ENCODE measurements at regions not wholly inside any gene's neighbourhood (a gene's known extent, or its start where the extent isn't known, plus 50 kb on each side); places are given as distances from the start of the nearest gene placed in this dataset.
"Not testable (repeated sequence)": the region's sequence is repeated elsewhere in the genome, so short reads cannot be mapped to it uniquely, and the experiment has no call there.

DNA sequence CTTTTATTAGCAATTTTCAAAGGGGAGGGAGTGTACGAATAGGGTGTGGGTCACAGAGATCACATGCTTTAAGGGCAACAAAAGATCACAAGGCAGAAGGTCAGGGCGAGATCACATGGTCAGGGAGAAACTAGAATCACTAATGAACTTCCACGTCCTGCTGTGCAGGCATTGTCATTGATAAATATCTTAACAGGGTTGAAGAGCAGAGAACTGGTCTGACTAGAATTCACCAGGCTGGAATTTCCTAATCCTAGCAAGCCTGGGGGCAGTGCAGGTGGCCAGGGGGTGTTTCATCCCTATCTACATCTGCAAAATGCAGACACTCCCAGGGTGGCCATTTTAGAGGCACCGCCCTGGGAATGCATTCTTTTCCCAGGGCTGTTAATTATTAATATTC, 101.2 kb upstream of the TMTC1 start:
- intact Hi-C loops (cut with micrococcal nuclease): not testable (repeated sequence)

DNA sequence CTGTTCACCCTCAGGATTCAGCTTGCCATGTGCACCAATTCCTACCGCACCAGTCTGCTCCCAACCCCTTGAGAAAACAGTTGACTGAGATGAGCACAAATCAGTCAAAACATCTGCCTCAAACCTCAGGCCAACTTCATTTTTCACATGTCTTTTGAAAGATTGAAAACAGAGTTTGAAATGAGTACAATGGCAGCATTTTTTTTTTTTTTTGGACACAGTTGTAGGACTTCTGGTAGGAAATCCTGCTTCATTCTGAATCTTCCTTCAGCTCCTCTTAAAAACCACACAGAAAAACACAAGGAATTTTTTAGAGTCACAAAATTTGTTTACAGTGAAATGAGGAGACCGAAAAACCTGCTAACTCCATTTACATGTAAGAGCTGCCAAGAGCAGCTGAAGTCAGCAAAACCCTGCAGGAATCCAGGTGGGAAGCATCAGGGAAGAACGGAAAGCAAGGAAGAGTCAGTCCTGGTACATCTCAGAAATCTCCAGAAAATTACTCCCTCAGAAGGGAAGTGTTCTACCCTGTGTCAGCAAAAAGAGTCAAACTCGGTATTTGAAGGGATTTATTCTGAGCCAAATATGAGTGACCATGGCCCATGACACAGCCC, 100.3 kb upstream of the TMTC1 start:
- intact Hi-C loops (cut with micrococcal nuclease): no loop called here

DNA sequence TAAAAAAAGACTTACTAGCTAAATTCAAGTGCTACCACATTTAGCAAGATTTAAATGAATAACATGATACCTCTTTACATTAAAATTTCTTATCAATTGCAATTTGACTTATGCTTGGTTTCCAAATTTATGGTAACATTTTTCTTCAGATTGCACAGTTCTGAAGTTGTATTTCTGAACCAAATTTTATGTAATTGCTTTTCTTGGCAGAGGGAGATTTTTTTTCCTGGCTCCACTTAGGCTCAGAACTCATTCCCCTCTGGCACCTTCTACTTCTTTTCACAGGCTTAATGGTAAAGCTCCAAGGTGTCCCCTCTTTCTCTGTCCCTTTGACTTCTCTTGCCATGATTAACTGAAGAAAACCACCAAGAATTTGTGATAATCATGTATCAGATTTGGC, 99.8 kb upstream of the TMTC1 start:
- intact Hi-C loops (cut with micrococcal nuclease): no loop called here

DNA sequence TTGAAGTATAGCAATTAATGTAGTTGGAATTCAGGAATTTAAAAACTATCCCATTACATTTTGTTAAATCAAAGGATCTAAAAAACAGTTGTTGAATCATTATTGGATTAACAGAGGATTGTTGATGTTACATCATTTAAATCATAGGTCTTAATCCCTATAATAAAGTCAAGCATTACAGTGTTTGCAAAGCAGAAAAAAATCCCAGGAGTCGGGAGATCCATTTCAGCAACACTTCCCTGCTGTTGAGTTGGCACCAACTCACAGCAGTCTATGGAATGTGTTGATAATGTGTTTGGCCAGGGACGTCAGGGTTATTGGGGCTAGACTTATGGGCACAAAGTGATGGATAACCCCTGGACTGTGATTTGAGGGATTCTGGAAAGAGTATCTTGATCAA, 99.1 kb upstream of the TMTC1 start:
- intact Hi-C loops (cut with micrococcal nuclease): no loop called here

DNA sequence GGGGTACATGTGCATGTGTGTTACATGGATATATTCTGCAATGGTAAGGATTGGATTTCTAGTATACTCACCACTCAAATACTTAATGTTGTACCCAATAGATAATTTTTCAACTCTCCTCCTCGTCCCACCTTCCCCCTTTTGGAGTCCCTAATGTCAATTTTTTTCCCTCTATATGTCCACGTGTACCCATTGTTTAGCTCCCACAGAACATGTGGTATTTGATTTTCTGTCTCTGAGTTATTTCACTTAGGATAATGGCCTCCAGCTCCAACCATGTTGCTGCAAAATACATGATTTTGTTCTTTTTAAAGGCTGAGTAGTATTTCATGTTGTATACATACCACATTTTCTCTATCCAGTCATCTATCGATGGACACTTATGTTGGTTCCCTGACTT, 97.2 kb upstream of the TMTC1 start:
- intact Hi-C loops (cut with micrococcal nuclease): no loop called here

DNA sequence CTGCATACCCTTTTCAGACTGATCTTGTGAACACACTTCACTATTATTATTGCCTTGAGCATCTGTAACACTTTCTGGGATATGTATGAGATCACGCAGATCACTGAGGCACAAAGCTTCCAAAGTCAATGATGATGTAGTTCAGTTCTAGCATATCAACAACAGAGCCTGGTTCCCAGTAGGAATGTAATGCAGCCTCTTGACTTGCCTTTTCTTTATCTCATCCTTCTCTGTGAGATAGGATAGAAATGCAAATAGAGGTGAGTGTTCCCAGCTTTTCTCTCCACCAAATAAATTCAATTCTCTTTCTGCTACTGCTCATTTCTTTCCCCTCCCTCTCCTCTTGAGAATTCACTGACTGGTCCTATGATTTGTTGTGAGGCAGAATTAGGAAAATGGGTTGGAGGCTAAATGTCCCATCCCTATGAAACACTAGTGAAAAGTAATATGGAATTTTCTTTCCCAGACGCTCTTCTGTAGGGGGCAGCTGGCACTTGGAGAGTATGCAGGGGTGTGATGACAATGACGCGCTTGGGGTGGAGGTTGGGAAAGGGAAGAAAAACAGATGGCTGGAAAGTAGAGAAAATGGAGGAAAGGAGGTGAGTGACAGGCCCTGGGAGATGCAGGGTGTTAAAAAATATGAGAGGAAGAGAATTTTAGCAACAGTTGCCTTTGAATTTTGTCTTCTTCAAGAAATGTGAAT, 96.0 kb upstream of the TMTC1 start:
- intact Hi-C loops (cut with micrococcal nuclease): no loop called here

DNA sequence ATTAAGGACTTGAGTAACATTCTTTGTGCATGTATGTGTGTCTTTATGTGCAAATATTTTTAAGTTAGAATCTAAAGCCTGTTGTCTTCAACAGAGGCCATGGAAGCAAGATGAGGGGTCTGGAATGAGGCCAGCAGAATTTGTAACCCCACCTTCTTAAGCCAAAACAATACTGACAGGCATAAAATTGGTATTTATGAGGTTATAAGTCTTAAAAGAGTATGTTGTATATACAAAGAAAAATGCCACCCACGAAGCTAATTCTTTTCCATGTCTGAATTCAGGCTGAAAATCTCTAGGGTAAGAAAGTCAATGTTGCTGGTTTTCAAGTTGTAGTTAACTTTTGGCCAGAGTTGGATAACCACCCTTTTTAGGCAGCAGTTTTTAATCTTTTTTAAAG, 86.2 kb upstream of the TMTC1 start:
- intact Hi-C loops (cut with micrococcal nuclease): no loop called here

DNA sequence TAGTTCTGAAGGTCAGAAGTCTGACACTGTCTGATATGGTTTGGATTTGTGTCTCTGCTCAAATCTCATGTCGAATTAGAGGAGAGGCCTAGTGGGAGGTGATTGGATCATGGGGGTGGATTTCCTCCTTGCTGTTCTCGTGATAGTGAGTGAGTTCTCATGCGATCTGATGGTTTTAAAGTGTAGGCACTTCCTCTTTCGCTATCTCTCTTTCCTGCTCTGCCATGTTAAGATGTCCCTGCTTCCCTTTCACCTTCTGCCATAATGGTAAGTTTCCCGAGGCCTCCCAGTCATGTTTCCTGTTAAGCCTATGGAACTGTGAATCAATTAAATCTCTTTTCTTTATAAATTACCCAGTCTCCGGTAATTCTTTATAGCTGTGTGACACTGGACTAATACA, 84.1 kb upstream of the TMTC1 start:
- intact Hi-C loops (cut with micrococcal nuclease): no loop called here

DNA sequence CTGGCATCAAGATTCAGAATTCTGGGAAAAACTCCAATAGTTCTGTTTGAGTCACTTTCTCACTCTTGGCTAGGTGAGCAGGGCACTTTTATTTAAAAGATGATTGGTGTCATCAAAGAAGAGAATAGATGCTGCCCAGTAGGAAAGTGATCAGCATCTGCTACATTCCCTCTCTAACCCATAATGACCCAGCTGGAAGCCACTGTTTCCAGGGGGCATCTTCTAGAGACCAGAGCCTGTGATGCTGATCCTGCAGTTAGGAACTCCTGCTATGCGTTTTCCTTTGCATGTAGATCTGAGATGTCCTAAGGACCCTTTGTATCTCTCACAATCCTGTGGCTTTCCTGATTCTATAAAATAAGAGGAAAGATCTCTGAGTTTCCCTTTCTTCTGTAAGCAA, 79.9 kb upstream of the TMTC1 start:
- intact Hi-C loops (cut with micrococcal nuclease): no loop called here

DNA sequence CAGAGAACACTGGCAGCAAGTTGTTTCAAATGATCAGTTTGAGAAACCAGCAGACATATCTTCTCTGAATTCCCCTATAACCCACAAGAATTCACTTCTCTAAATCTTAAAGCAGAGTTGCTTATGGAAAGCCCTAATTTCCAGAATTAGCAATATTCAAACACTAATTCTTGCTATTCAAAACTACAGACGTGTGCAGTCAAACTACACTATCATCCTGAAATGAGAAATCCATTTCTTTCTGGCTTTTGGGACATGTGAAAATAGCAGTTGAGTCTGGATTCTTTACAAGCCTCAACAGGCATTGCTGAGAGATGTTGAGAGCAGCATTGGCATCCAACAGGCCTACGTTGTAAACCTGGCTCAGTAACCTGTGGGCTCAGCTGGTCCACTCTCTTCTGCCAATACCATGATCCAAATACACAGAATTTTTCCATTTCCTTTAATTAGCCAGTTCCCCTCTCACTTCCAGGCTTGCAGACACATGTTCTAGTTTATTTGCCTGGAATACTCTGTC, 74.6 kb upstream of the TMTC1 start:
- intact Hi-C loops (cut with micrococcal nuclease): no loop called here

DNA sequence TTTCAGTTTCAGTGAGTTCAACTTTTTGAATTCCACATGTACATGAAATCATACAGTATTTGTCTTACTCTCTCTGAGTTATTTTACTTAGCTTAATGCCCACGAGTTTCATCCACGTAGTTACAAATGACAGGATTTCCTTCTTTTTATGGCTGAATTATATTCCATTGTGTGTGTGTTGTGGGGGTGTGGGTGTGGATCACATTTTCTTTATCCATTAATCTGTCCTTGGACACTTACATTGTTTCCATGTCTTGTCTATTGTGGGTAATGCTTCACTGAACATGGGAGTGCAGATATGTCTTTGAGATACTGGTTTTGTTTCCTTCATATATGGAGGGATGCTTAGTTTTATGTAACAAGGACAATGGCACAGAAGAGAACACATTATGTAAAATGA, 63.5 kb upstream of the TMTC1 start:
- intact Hi-C loops (cut with micrococcal nuclease): no loop called here

DNA sequence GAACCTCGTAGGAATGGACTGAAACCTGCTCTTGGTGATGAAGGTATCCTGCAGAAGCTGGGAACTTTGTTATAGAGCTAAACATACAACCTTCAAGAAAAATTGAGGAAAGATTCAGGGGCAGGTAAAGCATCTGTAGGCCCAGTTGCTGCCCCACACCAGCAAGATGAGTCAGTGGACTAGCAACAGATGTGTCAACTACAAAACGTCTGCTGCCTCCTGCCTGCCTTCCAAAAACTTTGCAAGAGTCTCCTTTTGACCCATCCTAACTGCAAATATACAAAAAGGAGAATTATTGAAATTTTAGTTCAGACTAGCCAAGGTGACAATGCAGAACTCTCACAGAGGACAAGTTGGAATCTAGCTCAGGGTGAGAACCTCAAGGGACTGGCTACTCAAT, 60.9 kb upstream of the TMTC1 start:
- intact Hi-C loops (cut with micrococcal nuclease): no loop called here

DNA sequence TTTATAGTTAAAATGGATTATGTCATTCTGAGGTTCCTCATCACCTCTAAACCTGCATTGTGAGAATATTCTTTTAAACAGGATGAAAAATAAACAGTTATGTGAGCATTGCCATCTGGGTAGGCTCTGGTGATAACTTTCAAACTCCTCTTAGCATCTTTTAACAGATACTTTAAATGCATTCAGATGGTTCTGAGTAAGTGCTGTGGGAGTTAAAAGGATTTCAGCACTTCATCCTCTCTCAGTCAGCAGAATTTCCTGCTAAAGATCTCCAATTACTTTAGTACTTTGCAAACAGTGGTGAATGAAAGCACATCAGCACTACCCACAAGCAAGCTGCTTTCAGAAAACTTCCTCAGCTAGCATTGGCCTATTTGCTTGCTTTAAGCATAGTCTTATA, 59.3 kb upstream of the TMTC1 start:
- intact Hi-C loops (cut with micrococcal nuclease): no loop called here

DNA sequence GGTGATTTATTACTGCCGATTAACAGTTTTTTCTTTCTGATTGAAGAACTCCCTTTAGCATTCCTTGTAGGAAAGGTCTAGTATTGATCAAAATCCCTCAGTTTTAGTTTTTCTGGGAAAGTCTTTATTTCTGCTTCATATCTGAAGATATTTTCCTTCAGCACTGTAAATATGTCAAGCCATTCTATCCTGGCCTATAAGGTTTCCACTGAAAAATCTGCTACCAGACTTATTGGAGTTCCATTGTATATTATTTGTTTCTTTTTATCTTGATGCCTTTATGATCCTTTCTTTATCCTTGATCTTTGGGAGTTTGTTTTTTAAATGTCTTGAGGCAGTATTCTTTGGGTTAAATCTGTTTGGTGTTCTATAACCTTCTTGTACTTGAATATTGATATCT, 55.0 kb upstream of the TMTC1 start:
- intact Hi-C loops (cut with micrococcal nuclease): no loop called here
